MM.1S (cell line): ENCODE measurements at regions not wholly inside any gene's neighbourhood (a gene's known extent, or its start where the extent isn't known, plus 50 kb on each side); places are given as distances from the start of the nearest gene placed in this dataset.

Experiments used
- EZH2 ChIP-seq: fragments of 300-600 bp; sonication (generic); optimal IDR thresholded peaks from 2 replicates; pipeline ENCODE3; 2017; ENCODE audit warnings: low read depth, mild to moderate bottlenecking, antibody characterized with exemption, low read length, mixed read lengths
- TF ChIP-seq, protein P1 (sequence below): fragments of 300-600 bp; sonication (generic); IDR thresholded peaks from 2 replicates; pipeline ENCODE4 v1.5.1; 2016; ENCODE audit warnings: antibody characterized with exemption, low read length, mixed read lengths

GRCh38 chr11:28476864-28477263, 368.7 kb downstream of the METTL15 start:
- TF ChIP-seq EZH2, result no peak
- TF ChIP-seq, protein P1, sequence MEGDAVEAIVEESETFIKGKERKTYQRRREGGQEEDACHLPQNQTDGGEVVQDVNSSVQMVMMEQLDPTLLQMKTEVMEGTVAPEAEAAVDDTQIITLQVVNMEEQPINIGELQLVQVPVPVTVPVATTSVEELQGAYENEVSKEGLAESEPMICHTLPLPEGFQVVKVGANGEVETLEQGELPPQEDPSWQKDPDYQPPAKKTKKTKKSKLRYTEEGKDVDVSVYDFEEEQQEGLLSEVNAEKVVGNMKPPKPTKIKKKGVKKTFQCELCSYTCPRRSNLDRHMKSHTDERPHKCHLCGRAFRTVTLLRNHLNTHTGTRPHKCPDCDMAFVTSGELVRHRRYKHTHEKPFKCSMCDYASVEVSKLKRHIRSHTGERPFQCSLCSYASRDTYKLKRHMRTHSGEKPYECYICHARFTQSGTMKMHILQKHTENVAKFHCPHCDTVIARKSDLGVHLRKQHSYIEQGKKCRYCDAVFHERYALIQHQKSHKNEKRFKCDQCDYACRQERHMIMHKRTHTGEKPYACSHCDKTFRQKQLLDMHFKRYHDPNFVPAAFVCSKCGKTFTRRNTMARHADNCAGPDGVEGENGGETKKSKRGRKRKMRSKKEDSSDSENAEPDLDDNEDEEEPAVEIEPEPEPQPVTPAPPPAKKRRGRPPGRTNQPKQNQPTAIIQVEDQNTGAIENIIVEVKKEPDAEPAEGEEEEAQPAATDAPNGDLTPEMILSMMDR, result no peak
